Rectal smooth muscle tissue (tissue), 1 donor: ENCODE measurements at regions not wholly inside any gene's neighbourhood (a gene's known extent, or its start where the extent isn't known, plus 50 kb on each side); places are given as distances from the start of the nearest gene placed in this dataset.

Experiments used
- H3K27ac ChIP-seq: one replicate; pipeline ENCODE4 v1.7.0; 2013; ENCODE audit warnings: low read depth, low read length, inconsistent platforms
- H3K27me3 ChIP-seq: one replicate; pipeline ENCODE4 v1.7.0; 2013; ENCODE audit warnings: low read length; ENCODE audit not compliant: control insufficient read depth, insufficient read depth
- H3K36me3 ChIP-seq: one replicate; pipeline ENCODE4 v1.7.0; 2013; ENCODE audit warnings: low read length; ENCODE audit not compliant: control insufficient read depth, insufficient read depth
- H3K4me1 ChIP-seq: one replicate; pipeline ENCODE4 v1.7.0; 2013; ENCODE audit warnings: low read length; ENCODE audit not compliant: control insufficient read depth, insufficient read depth
- H3K4me3 ChIP-seq: one replicate; pipeline ENCODE4 v1.7.0; 2013; ENCODE audit warnings: low read length
- H3K9ac ChIP-seq: one replicate; pipeline ENCODE4 v1.7.0; 2013; ENCODE audit warnings: low read length

- H3K27ac ChIP-seq, result no peak overlapping the region
- H3K9ac ChIP-seq, result no peak overlapping the region
- H3K4me1 ChIP-seq, result no peaks in the 10 kb centered on the region
- H3K4me3 ChIP-seq, result no peak overlapping the region
- no peaks in the 10 kb centered on the region for H3K27me3 ChIP-seq
- H3K36me3 ChIP-seq, result no peaks in the 10 kb centered on the region
Measured at GRCh38 chr13:99663908-99664307, 162.6 kb downstream of the TM9SF2 start.

DNA sequence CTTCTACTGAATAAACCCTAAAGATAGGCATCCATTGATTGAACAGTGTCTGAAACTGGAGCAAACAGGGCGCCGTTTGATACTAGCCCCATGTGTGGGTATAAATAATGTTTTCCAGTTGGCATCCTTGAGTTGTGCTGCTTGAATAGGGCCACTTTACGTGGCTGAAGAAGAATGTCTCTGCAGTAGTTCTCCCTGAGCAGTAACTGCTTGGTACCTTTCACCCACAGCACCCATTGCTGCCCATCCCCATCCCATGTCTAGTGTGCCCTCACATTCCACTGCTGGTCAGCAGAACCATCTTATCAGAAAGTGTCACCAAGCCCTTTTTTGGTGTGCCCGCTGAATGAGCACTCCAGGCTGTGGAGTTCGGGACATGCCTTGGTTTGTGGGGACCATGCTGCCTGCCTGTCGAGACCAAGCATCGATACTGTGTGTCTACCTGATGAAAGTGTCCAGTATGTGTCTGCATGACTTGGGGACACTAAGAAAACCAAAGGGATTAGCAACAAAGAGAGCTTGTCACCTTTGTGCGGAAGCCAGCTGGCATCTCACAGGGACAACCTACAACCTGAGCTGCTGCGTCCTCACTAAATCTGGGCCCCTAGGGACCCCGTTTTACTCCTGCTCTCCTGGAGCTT, 162.0 kb downstream of the TM9SF2 start:
- H3K4me3 ChIP-seq, result no peak overlapping the region
- no peaks in the 10 kb centered on the region for H3K36me3 ChIP-seq
- H3K27me3 ChIP-seq, result no peaks in the 10 kb centered on the region
- no peak overlapping the region for H3K9ac ChIP-seq
- no peak overlapping the region for H3K27ac ChIP-seq
- no peaks in the 10 kb centered on the region for H3K4me1 ChIP-seq

GRCh38 chr13:99662678-99663077, 161.4 kb downstream of the TM9SF2 start:
- Histone ChIP-seq H3K4me3 (no peak overlapping the region), H3K27ac (no peak overlapping the region)

GRCh38 chr13:99661791-99662190, 160.5 kb downstream of the TM9SF2 start:
- Histone ChIP-seq H3K27ac (no peak overlapping the region), H3K4me1 (no peaks in the 10 kb centered on the region), H3K4me3 (no peak overlapping the region), H3K36me3 (no peaks in the 10 kb centered on the region), H3K27me3 (no peaks in the 10 kb centered on the region), H3K9ac (no peak overlapping the region)

More at GRCh38 chr13:99662678-99663077, 161.4 kb downstream of the TM9SF2 start:
- Histone ChIP-seq H3K9ac (no peak overlapping the region), H3K27me3 (no peaks in the 10 kb centered on the region), H3K4me1 (no peaks in the 10 kb centered on the region), H3K36me3 (no peaks in the 10 kb centered on the region)

- Histone ChIP-seq H3K4me3 (no peak overlapping the region), H3K27ac (no peak overlapping the region), H3K36me3 (no peaks in the 10 kb centered on the region), H3K9ac (no peak overlapping the region), H3K4me1 (no peaks in the 10 kb centered on the region), H3K27me3 (no peaks in the 10 kb centered on the region)
Measured at GRCh38 chr13:99659866-99660554, 158.7 kb downstream of the TM9SF2 start.

- H3K4me3 ChIP-seq, result no peak overlapping the region
- H3K27ac ChIP-seq, result no peak overlapping the region
- H3K9ac ChIP-seq, result no peak overlapping the region
- H3K27me3 ChIP-seq, result no peaks in the 10 kb centered on the region
- H3K4me1 ChIP-seq, result no peaks in the 10 kb centered on the region
- no peaks in the 10 kb centered on the region for H3K36me3 ChIP-seq
Measured at GRCh38 chr13:99659226-99659625, 158.0 kb downstream of the TM9SF2 start.

GRCh38 chr13:99658261-99658991, 157.2 kb downstream of the TM9SF2 start:
- H3K9ac ChIP-seq, result peak overlapping the region; percentile 51
- no peaks in the 10 kb centered on the region for H3K4me1 ChIP-seq
- H3K36me3 ChIP-seq, result no peaks in the 10 kb centered on the region
- H3K27ac ChIP-seq, result peak overlapping the region; percentile 79
- peak overlapping the region; percentile 57 for H3K4me3 ChIP-seq
- H3K27me3 ChIP-seq, result no peaks in the 10 kb centered on the region

GRCh38 chr13:99657848-99658260, 156.6 kb downstream of the TM9SF2 start:
- Histone ChIP-seq H3K4me1 (no peaks in the 10 kb centered on the region), H3K36me3 (no peaks in the 10 kb centered on the region), H3K27ac (peak overlapping the region; percentile 79), H3K27me3 (no peaks in the 10 kb centered on the region), H3K4me3 (peak overlapping the region; percentile 57), H3K9ac (peak overlapping the region; percentile 51)

DNA sequence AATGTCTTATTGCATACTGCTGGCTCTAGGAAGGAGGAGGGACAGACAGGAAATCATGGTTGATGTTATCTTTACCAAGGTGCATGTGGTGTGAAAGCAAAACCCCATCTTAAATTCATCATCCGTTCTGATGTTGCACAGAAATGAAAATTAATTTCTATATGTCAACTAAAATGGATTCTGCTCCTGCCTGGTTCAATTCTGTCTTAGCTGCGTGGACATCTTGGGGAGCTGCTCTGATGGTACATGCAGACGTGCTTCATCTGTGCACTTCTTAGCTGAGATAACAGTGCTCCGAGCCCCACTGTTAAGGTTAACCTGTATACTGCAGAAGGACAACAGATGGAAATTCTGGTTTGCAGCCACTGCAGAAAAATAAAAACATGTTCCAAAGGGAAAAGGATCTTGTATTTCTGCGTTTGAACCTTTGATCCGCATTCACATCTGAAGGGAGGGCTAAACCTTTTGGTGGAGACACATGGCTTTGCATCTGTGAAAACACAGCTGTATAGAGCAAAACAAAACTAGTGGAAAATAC, 155.6 kb downstream of the TM9SF2 start:
- no peak overlapping the region for H3K9ac ChIP-seq
- H3K27me3 ChIP-seq, result no peaks in the 10 kb centered on the region
- peak overlapping the region; percentile 4 for H3K4me3 ChIP-seq
- no peaks in the 10 kb centered on the region for H3K36me3 ChIP-seq
- H3K27ac ChIP-seq, result no peak overlapping the region
- H3K4me1 ChIP-seq, result no peaks in the 10 kb centered on the region

DNA sequence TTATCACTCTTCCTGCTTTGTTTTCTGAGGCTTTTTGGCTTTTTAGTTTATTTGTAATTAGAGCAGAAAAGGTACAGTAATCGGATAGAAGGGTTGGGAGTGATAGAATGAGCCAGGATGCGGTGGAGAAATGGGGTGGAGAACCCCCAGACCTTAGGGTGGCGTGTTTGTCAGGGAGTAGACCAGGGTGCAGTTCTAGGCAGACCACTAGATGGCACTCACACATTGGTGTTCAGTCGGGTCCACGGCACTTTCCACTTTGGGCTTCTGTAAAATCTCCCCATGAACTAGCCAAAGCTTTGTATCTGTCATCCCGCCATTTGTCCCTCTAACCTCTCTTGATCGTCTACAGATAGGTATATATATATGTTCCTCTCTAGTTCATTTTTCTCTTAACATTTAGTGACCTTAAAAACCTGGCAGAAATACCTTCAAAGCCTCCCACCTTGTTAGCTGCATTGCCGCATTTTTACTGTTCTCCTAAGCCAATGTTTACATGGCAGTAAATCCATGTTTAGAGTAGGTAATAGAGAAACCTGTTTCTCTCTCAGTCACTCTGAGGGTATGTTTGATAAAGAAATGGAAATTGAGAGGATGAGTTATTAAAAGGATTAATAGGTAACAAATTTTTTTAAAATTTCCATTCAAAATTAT, 154.9 kb downstream of the TM9SF2 start:
- no peaks in the 10 kb centered on the region for H3K36me3 ChIP-seq
- H3K27ac ChIP-seq, result no peak overlapping the region
- H3K27me3 ChIP-seq, result no peaks in the 10 kb centered on the region
- H3K4me1 ChIP-seq, result no peaks in the 10 kb centered on the region
- no peak overlapping the region for H3K9ac ChIP-seq
- no peak overlapping the region for H3K4me3 ChIP-seq

- no peak overlapping the region for H3K27ac ChIP-seq
Measured at GRCh38 chr13:99655351-99656091, 154.2 kb downstream of the TM9SF2 start.

More at GRCh38 chr13:99655351-99656091, 154.2 kb downstream of the TM9SF2 start:
- Histone ChIP-seq H3K36me3 (no peaks in the 10 kb centered on the region), H3K4me1 (no peaks in the 10 kb centered on the region), H3K4me3 (no peak overlapping the region), H3K9ac (no peak overlapping the region), H3K27me3 (no peaks in the 10 kb centered on the region)
